Vagina (tissue), 2 donors: ENCODE measurements at regions not wholly inside any gene's neighbourhood (a gene's known extent, or its start where the extent isn't known, plus 50 kb on each side); places are given as distances from the start of the nearest gene placed in this dataset.

ENCODE experiments used
- DNase-seq, 2 donors: peaks; one replicate each; pipeline ENCODE4 v3.0.0-alpha.2; 2017; ENCODE audit errors: extremely low spot score in 2 of 2
- H3K27ac ChIP-seq: fragments of 200-600 bp; sonication (generic); one replicate; pipeline ENCODE4 v1.5.1; 2019
- H3K27me3 ChIP-seq: fragments of 200-600 bp; sonication (generic); one replicate; pipeline ENCODE4 v1.5.1; 2019
- H3K36me3 ChIP-seq, 2 donors: fragments of 200-600 bp; sonication (generic); one replicate each; pipeline ENCODE4 v1.5.1; 2017 to 2019
- H3K4me1 ChIP-seq: fragments of 200-600 bp; sonication (generic); one replicate; pipeline ENCODE4 v1.5.1; 2019
- H3K4me3 ChIP-seq, 2 donors: fragments of 200-600 bp; sonication (generic); 1 replicate in 1 of 2; 2 replicates in 1 of 2; pipeline ENCODE4 v1.5.1; 2016 to 2019
- H3K9me3 ChIP-seq: fragments of 200-600 bp; sonication (generic); one replicate; pipeline ENCODE4 v1.5.1; 2019
- CTCF ChIP-seq, 3 experiments: fragments of 450-650 bp in 2 of 3; fragments of 200-600 bp in 1 of 3; sonication (generic) in 1 of 3; IDR thresholded peaks; one replicate each; pipeline ENCODE4 v1.5.1; 2017 to 2019; ENCODE audit warnings: antibody characterized with exemption in 3 of 3, mild to moderate bottlenecking in 2 of 3, moderate library complexity in 2 of 3
- POLR2A ChIP-seq, 2 donors: fragments of 450-650 bp; IDR thresholded peaks; one replicate each; pipeline ENCODE4 v1.6.1; 2017; ENCODE audit warnings: antibody characterized with exemption in 2 of 2, mild to moderate bottlenecking in 2 of 2, moderate library complexity in 2 of 2
- POLR2AphosphoS5 ChIP-seq, 2 donors: sonication (generic); formaldehyde crosslinking; IDR thresholded peaks; one replicate each; pipeline ENCODE4 v1.9.0; 2017; ENCODE audit warnings: antibody characterized with exemption in 2 of 2, mild to moderate bottlenecking in 2 of 2, low read depth in 1 of 2; ENCODE audit not compliant: insufficient read depth in 1 of 2
- intact Hi-C: fragments of 100-400 bp; cut with DNase I; formaldehyde crosslinking; loops from one replicate; pipeline ENCODE4 v1.15.1; 2023

- no peak for TF ChIP-seq CTCF (IDR thresholded peaks at IDR 0.05)
- TF ChIP-seq POLR2AphosphoS5 (IDR thresholded peaks at IDR 0.05; ENCODE audit: insufficient read depth in 1 of 2, low read depth in 1 of 2): no peak
- no peak for TF ChIP-seq POLR2A (IDR thresholded peaks at IDR 0.05)
- Histone ChIP-seq H3K4me3 (no peak overlapping the region), H3K27me3 (no peaks in the 10 kb centered on the region), H3K9me3 (no peaks in the 10 kb centered on the region), H3K27ac (no peak overlapping the region), H3K36me3 (no peaks in the 10 kb centered on the region), H3K4me1 (no peaks in the 10 kb centered on the region)
- DNase-seq: no peak
- intact Hi-C loops: no loop called here
These were observed 1492.1 kb downstream of the BRD1 start for GRCh38 chr22:48335442-48336139.

GRCh38 chr22:48334971-48335370, 1492.7 kb downstream of the BRD1 start:
- Histone ChIP-seq H3K36me3 (no peaks in the 10 kb centered on the region), H3K4me3 (no peak overlapping the region), H3K27ac (no peak overlapping the region), H3K4me1 (no peaks in the 10 kb centered on the region), H3K27me3 (no peaks in the 10 kb centered on the region), H3K9me3 (no peaks in the 10 kb centered on the region)
- intact Hi-C loops: no loop called here
- DNase-seq: no peak
- TF ChIP-seq CTCF (IDR thresholded peaks at IDR 0.05) (no peak), POLR2AphosphoS5 (IDR thresholded peaks at IDR 0.05; ENCODE audit: insufficient read depth in 1 of 2, low read depth in 1 of 2) (no peak), POLR2A (IDR thresholded peaks at IDR 0.05) (no peak)

- no peak for TF ChIP-seq POLR2A (IDR thresholded peaks at IDR 0.05)
- no peak for TF ChIP-seq CTCF (IDR thresholded peaks at IDR 0.05)
- TF ChIP-seq POLR2AphosphoS5 (IDR thresholded peaks at IDR 0.05; ENCODE audit: insufficient read depth in 1 of 2, low read depth in 1 of 2): no peak
- intact Hi-C loops: no loop called here
- H3K27me3 ChIP-seq: no peaks in the 10 kb centered on the region
These were observed 1493.6 kb downstream of the BRD1 start for GRCh38 chr22:48333816-48334735.

GRCh38 chr22:48333323-48333763, 1494.3 kb downstream of the BRD1 start:
- H3K4me3 ChIP-seq: no peak overlapping the region
- no peaks in the 10 kb centered on the region for H3K9me3 ChIP-seq
- H3K36me3 ChIP-seq: no peaks in the 10 kb centered on the region
- no peaks in the 10 kb centered on the region for H3K27me3 ChIP-seq
- H3K4me1 ChIP-seq: no peaks in the 10 kb centered on the region
- TF ChIP-seq POLR2A (IDR thresholded peaks at IDR 0.05) (no peak), POLR2AphosphoS5 (IDR thresholded peaks at IDR 0.05; ENCODE audit: insufficient read depth in 1 of 2, low read depth in 1 of 2) (no peak), CTCF (IDR thresholded peaks at IDR 0.05) (no peak)
- intact Hi-C loops: no loop called here
- no peak for DNase-seq
- H3K27ac ChIP-seq: no peak overlapping the region

More at GRCh38 chr22:48333816-48334735, 1493.6 kb downstream of the BRD1 start:
- Histone ChIP-seq H3K36me3 (no peaks in the 10 kb centered on the region), H3K27ac (no peak overlapping the region), H3K9me3 (no peaks in the 10 kb centered on the region), H3K4me3 (no peak overlapping the region), H3K4me1 (no peaks in the 10 kb centered on the region)
- DNase-seq: no peak
